ENCODE measurements at regions not wholly inside any gene's neighbourhood (a gene's known extent, or its start where the extent isn't known, plus 50 kb on each side); places are given as distances from the start of the nearest gene placed in this dataset.

DNA sequence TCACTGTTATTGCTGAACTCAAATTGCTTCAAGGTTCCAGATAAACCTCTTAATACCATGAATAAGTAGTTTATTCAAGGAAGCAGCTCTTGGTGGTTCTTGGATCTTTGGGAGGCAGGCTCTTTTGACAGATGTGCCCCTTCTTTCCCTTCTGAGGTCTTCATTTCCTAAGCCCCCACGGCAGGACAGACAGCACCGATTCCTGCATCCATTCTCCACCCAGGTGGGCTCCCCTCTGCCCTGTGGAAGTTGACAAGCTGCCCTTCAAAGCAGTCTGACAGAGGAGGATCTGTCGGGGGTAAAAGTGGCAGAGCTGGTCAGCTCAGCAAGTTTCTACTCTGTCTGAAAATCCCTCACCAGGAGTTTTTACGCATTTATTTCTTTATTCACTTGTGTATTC, 605.3 kb upstream of the B3GAT1 start:
- TF ChIP-seq, protein P1, sequence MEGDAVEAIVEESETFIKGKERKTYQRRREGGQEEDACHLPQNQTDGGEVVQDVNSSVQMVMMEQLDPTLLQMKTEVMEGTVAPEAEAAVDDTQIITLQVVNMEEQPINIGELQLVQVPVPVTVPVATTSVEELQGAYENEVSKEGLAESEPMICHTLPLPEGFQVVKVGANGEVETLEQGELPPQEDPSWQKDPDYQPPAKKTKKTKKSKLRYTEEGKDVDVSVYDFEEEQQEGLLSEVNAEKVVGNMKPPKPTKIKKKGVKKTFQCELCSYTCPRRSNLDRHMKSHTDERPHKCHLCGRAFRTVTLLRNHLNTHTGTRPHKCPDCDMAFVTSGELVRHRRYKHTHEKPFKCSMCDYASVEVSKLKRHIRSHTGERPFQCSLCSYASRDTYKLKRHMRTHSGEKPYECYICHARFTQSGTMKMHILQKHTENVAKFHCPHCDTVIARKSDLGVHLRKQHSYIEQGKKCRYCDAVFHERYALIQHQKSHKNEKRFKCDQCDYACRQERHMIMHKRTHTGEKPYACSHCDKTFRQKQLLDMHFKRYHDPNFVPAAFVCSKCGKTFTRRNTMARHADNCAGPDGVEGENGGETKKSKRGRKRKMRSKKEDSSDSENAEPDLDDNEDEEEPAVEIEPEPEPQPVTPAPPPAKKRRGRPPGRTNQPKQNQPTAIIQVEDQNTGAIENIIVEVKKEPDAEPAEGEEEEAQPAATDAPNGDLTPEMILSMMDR (IDR thresholded peaks at IDR 0.05) = no peak
- TF ChIP-seq POLR2A (IDR thresholded peaks at IDR 0.05) (no peak), POLR2AphosphoS5 (IDR thresholded peaks at IDR 0.05) (no peak)

Data from sigmoid colon (tissue), 4 donors.